IPS-20b (cell line): ENCODE measurements at regions not wholly inside any gene's neighbourhood (a gene's known extent, or its start where the extent isn't known, plus 50 kb on each side); places are given as distances from the start of the nearest gene placed in this dataset.

ENCODE experiments used
- H3K27ac ChIP-seq: one replicate; pipeline ENCODE4 v1.5.1; 2013; ENCODE audit warnings: low read length
- H3K27me3 ChIP-seq: 2 replicates; pipeline ENCODE4 v1.6.1; 2013; ENCODE audit warnings: mild to moderate bottlenecking, low read length, inconsistent platforms; ENCODE audit not compliant: insufficient read depth
- H3K36me3 ChIP-seq: 2 replicates; pipeline ENCODE4 v1.6.1; 2013; ENCODE audit warnings: low read depth, mild to moderate bottlenecking, inconsistent platforms, low read length, moderate library complexity; ENCODE audit not compliant: insufficient read depth
- H3K4me1 ChIP-seq: 2 replicates; pipeline ENCODE4 v1.6.1; 2013; ENCODE audit warnings: mild to moderate bottlenecking, control low read depth, inconsistent platforms, low read length, moderate library complexity; ENCODE audit not compliant: insufficient read depth
- H3K4me3 ChIP-seq: 2 replicates; pipeline ENCODE4 v1.5.1; 2013; ENCODE audit warnings: mild to moderate bottlenecking, low read length, inconsistent platforms
- H3K9ac ChIP-seq: 2 replicates; pipeline ENCODE4 v1.6.1; 2013; ENCODE audit warnings: low read depth, mild to moderate bottlenecking, inconsistent platforms, low read length, moderate library complexity
- H3K9me3 ChIP-seq: 2 replicates; pipeline ENCODE4 v1.6.1; 2013; ENCODE audit warnings: mild to moderate bottlenecking, low read depth, low read length, inconsistent platforms; ENCODE audit not compliant: insufficient read depth

DNA sequence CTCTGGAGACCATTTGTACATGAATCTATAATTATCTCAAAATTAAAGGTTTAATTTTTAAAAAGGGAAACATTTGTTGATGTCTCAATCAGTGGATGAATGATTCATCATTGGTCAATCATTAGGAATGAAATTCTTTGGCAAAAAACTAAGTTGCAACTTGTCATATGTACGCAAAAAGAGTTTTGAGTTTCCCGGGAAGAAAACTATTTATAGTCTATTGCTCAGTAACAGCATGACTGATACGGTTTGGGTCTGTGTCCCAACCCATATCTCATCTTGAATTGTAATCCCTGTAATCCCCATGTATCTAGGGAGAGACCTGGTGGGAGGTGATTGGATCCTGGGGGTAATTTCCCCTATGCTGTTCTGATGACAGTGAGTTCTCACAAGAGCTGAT lies 765.8 kb upstream of the ROBO1 start:
- H3K4me1 ChIP-seq, result no peaks in the 10 kb centered on the region
- H3K9ac ChIP-seq, result no peak overlapping the region
- no peaks in the 10 kb centered on the region for H3K9me3 ChIP-seq
- H3K27me3 ChIP-seq, result no peaks in the 10 kb centered on the region
- no peak overlapping the region for H3K4me3 ChIP-seq
- no peaks in the 10 kb centered on the region for H3K36me3 ChIP-seq
- H3K27ac ChIP-seq, result no peak overlapping the region

DNA sequence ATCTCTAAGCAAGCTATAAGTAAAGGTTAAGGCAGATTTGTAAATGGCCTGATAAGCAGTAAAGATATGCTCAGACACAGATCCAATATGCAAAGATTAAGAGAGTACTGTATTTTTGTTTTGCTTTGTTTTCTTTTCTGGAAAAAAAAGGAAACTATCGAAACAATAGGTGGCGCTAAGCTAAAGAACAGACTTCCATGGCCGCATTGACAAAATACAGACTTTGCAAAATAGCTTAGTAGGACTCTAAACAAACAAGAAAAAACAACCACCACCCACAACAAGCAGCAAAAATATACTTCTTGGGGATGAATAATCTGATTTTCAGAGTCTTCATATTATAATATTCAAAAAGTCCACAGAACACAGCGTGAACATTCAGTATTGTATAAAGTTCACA lies 758.4 kb upstream of the ROBO1 start:
- Histone ChIP-seq H3K9me3 (no peaks in the 10 kb centered on the region), H3K4me1 (no peaks in the 10 kb centered on the region), H3K9ac (no peak overlapping the region), H3K4me3 (no peak overlapping the region), H3K27me3 (no peaks in the 10 kb centered on the region), H3K36me3 (no peaks in the 10 kb centered on the region), H3K27ac (no peak overlapping the region)

DNA sequence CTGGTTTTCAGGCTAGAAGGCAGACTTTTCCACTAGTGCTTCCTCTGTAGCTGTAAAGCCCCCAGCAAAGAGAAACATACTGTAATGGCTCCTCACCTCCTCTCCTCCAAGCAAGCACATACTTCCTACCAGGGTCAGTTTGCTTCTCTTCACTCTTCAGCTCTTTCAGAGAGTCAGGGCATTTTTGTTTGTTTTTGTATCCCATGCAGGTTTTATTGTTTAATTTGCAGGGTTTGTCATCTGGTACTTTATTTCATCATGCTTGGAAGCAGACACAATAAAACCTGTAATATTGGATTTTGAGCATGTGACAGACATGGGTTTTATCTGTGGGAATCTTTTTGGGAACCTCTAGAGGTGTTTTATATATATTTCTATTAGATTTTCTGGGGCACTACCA lies 753.3 kb upstream of the ROBO1 start:
- no peaks in the 10 kb centered on the region for H3K9me3 ChIP-seq

DNA sequence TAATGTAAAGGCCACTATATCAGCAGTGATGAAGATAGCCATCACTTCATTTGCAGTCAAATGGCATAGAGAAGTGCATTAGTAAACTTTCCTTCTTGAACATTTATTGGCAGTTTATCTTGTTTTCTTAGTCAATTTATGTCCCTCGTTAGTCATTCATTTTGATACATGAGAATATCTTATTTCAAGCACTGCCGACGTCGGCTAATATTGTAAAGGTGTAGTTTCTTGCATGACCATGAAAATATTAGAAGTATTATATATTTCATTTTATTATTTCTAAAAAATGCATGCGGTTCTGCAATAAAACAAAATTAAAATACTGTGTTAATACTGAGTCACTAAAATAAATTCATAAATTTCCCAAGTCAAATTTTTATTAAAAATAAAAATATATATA lies 751.6 kb upstream of the ROBO1 start:
- H3K9me3 ChIP-seq, result no peaks in the 10 kb centered on the region
- no peak overlapping the region for H3K27ac ChIP-seq
- no peaks in the 10 kb centered on the region for H3K36me3 ChIP-seq
- H3K4me1 ChIP-seq, result no peaks in the 10 kb centered on the region
- no peak overlapping the region for H3K4me3 ChIP-seq
- no peak overlapping the region for H3K9ac ChIP-seq
- H3K27me3 ChIP-seq, result no peaks in the 10 kb centered on the region

More for the DNA sequence above, 753.3 kb upstream of the ROBO1 start:
- H3K9ac ChIP-seq, result no peak overlapping the region
- no peaks in the 10 kb centered on the region for H3K27me3 ChIP-seq
- no peak overlapping the region for H3K27ac ChIP-seq
- no peaks in the 10 kb centered on the region for H3K36me3 ChIP-seq
- H3K4me1 ChIP-seq, result no peaks in the 10 kb centered on the region
- H3K4me3 ChIP-seq, result no peak overlapping the region

DNA sequence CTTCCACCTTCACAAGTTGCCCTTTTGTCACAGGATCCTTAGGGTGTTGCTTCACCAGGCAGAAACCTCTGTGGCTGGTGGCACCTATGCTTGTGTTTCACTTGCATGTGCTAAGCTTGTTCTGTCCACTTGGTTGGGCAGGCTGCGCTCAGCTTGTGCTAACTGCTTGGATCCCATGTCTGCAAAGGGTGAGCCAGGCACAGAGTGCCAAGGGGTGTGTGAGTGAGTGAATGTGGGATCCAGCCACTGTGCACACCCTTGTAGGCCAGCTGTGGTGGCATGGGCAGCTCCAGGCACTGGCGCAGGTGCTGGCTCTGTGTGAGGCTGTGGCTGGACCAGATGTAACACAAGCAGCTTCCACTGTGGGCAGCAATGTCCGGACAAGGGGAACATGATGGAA lies 728.7 kb upstream of the ROBO1 start:
- Histone ChIP-seq H3K36me3 (no peaks in the 10 kb centered on the region), H3K9me3 (no peaks in the 10 kb centered on the region), H3K27me3 (no peaks in the 10 kb centered on the region), H3K9ac (no peak overlapping the region), H3K4me3 (no peak overlapping the region), H3K4me1 (no peaks in the 10 kb centered on the region), H3K27ac (no peak overlapping the region)

DNA sequence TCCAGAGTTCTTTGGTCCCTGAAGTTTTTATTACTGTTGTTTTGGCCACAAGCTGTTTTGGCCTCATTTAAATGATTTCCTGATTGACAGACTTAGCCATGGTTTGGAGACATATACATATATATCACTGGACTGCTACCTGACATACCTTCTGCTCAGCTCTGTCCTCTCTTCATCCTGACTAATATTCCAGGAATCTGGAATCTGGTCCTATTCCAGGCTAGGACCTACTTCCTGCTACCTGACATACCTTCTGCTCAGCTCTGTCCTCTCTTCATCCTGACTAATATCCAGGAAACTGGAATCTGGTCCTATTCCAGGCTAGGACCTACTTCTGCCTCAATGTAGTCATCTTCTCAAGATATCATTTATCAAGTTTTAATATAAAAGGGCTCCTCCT lies 724.4 kb upstream of the ROBO1 start:
- H3K4me3 ChIP-seq, result no peak overlapping the region
- H3K27ac ChIP-seq, result no peak overlapping the region
- no peaks in the 10 kb centered on the region for H3K27me3 ChIP-seq
- no peaks in the 10 kb centered on the region for H3K9me3 ChIP-seq
- no peaks in the 10 kb centered on the region for H3K4me1 ChIP-seq
- no peaks in the 10 kb centered on the region for H3K36me3 ChIP-seq
- no peak overlapping the region for H3K9ac ChIP-seq

DNA sequence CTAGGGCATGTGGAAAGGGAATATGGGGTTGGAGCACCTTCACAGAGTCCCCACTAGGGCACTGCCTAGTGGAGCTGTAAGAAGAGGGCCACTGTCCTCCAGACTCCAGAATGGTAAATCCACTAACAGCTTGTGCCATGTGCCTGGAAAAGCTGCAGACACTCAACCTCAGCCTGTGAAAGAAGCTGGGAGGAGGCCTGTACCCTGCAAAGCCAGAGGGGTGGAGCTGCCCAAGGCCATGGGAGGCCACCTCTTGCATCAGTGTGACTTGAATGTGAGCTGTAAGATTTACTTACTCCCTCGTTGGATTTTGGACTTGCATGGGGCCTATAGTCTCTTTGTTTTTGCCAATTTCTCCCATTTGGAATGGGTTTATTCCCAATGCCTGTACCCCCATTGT lies 705.2 kb upstream of the ROBO1 start:
- Histone ChIP-seq H3K27me3 (no peaks in the 10 kb centered on the region), H3K27ac (no peak overlapping the region), H3K36me3 (no peaks in the 10 kb centered on the region), H3K9me3 (no peaks in the 10 kb centered on the region), H3K4me1 (no peaks in the 10 kb centered on the region), H3K9ac (no peak overlapping the region), H3K4me3 (no peak overlapping the region)

DNA sequence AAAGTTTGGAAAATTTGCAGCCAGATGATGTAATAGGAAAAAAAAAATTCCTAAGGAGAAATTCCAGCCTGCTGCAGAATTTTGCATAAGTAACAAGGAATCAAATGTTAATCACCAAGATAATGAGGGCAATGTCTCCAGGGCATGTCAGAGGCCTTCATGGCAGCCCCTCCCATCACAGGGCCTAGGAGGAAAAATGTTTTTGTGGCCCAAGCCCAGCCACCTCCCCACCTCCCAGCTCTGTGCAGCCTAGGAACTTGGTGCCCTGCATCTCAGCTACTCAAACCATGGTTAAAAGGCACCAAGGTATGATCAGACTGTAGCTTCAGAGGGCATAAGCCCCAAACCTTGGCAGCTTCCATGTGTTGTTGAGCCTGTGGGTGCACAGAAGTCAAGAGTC lies 704.7 kb upstream of the ROBO1 start:
- Histone ChIP-seq H3K4me1 (no peaks in the 10 kb centered on the region), H3K4me3 (no peak overlapping the region), H3K27ac (no peak overlapping the region), H3K9ac (no peak overlapping the region), H3K9me3 (no peaks in the 10 kb centered on the region), H3K27me3 (no peaks in the 10 kb centered on the region), H3K36me3 (no peaks in the 10 kb centered on the region)

DNA sequence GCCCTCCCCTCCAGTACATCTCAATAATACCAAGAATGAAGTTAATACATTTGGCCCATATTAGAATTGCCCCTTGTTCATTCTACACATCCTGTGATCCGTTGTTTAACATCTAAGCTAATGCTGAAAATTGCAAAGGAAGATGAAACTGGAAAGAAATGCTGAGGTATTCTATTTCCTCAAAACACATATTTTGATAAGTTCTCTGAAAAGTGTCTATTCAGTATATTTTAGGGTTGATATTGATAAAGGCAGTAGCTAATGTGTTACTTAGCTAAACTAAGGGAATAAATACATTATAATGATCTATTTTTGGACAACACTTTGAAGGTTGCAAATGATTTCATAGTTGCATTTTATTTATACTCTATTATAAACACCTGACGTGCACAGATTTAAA lies 702.6 kb upstream of the ROBO1 start:
- no peaks in the 10 kb centered on the region for H3K9me3 ChIP-seq

DNA sequence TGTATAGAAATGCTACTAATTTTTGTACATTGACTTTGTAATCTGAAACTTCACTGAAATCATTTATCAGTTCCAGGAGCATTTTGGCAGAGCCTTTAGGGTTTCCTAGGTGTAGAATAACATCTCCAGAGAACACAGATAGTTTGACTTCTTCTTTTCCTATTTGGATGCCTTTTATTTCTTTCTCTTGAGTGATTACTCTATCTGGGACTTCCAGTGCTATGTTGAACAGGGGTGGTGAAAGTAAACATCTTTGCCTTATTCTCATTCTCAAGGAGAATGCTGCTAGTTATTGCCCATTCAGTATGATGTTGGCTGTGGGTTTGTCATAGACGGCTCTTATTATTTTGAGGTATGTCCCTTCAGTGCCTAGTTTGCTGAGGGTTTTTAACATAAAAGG lies 697.9 kb upstream of the ROBO1 start:
- H3K27ac ChIP-seq, result no peak overlapping the region
- no peaks in the 10 kb centered on the region for H3K4me1 ChIP-seq
- no peaks in the 10 kb centered on the region for H3K9me3 ChIP-seq
- H3K27me3 ChIP-seq, result no peaks in the 10 kb centered on the region
- H3K9ac ChIP-seq, result no peak overlapping the region
- no peak overlapping the region for H3K4me3 ChIP-seq
- no peaks in the 10 kb centered on the region for H3K36me3 ChIP-seq

More for the DNA sequence above, 702.6 kb upstream of the ROBO1 start:
- Histone ChIP-seq H3K9ac (no peak overlapping the region), H3K27ac (no peak overlapping the region), H3K36me3 (no peaks in the 10 kb centered on the region), H3K27me3 (no peaks in the 10 kb centered on the region), H3K4me1 (no peaks in the 10 kb centered on the region), H3K4me3 (no peak overlapping the region)

DNA sequence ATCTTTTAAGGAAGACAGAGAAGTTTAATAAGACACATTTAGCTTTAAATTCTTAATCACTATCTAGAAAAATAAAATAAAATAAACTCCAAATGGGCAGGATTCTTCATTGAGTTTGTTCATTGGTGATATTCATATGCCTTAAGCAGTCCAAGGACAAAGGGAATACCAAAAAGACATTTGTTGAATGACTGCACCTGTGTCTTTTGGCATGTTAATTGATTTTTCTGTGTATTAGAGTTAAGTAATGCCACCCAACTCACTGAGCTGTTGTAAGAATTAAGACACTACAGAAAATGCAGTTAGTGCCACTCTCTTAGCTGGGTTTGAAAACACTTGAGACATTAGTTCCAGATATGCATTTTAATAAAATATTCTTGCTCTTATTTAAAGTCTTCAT lies 683.6 kb upstream of the ROBO1 start:
- H3K4me1 ChIP-seq, result peaks cover 6% of the 10 kb centered on the region
- no peak overlapping the region for H3K9ac ChIP-seq
- no peaks in the 10 kb centered on the region for H3K36me3 ChIP-seq
- H3K27ac ChIP-seq, result no peak overlapping the region
- no peak overlapping the region for H3K4me3 ChIP-seq
- no peaks in the 10 kb centered on the region for H3K27me3 ChIP-seq
- no peaks in the 10 kb centered on the region for H3K9me3 ChIP-seq

DNA sequence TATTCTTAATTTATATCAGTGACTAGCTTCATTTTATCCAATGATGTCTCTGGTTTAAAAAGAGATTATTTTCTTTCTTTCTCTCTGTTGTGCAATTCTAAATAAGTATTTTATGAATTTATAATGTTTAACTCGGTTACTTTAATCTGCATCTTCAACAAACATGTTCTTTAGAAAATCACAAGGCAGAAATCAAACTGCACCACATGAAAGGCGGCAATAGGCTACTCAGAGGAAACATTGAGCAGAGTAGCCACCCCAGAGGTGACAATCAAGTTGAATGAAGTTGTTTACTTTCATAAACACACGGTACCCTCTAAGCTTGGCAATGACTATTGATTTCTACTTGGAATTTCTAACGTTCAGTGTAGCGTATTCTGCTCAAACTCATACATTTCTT lies 677.8 kb upstream of the ROBO1 start:
- Histone ChIP-seq H3K9me3 (no peaks in the 10 kb centered on the region), H3K4me1 (peaks cover 10% of the 10 kb centered on the region; the same call in 1 of the 2 replicates), H3K36me3 (no peaks in the 10 kb centered on the region), H3K9ac (no peak overlapping the region), H3K27ac (no peak overlapping the region), H3K4me3 (no peak overlapping the region), H3K27me3 (no peaks in the 10 kb centered on the region)

DNA sequence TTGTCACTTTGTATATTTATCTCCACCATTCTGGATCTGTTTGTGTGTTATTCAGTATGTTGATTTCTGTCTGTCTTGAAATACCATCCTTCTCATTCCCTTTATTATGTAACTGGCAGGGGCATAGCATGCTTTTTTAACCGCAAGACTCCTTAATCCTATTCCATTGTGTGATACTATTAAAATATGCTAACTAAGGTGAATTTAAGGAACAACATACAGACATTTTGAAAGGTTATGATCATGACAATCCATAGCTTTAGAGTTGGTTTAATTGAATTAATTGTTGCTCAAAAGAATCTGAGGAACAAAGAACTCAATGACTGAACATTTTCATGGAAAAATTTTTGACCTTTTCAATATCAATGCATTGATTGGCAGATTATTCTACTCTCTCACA lies 677.3 kb upstream of the ROBO1 start:
- H3K9me3 ChIP-seq, result no peaks in the 10 kb centered on the region
- H3K4me1 ChIP-seq, result peaks cover 10% of the 10 kb centered on the region; the same call in 1 of the 2 replicates
- H3K27me3 ChIP-seq, result no peaks in the 10 kb centered on the region

More for the DNA sequence above, 677.3 kb upstream of the ROBO1 start:
- Histone ChIP-seq H3K9ac (no peak overlapping the region), H3K36me3 (no peaks in the 10 kb centered on the region), H3K4me3 (no peak overlapping the region), H3K27ac (no peak overlapping the region)
